Smooth muscle cell (in vitro differentiated cells): ENCODE measurements at regions not wholly inside any gene's neighbourhood (a gene's known extent, or its start where the extent isn't known, plus 50 kb on each side); places are given as distances from the start of the nearest gene placed in this dataset.
A peak's percentile ranks its signal among the peaks of the same experiment; 100 is the strongest.

Source experiments
- DNase-seq: peaks from one replicate; lab custom pipeline; 2025; ENCODE audit not compliant: unreplicated experiment; lab: John Stamatoyannopoulos, UW
- H2AFZ ChIP-seq: fragments of 200-600 bp; sonication (generic); 2 replicates; pipeline ENCODE4 v1.6.0; 2016; ENCODE audit warnings: antibody characterized with exemption, low read depth, mild to moderate bottlenecking
- H3F3A ChIP-seq: fragments of 200-600 bp; sonication (generic); 2 replicates; pipeline ENCODE4 v1.6.0; 2017; ENCODE audit warnings: antibody characterized with exemption, low read depth
- H3K27ac ChIP-seq: fragments of 200-600 bp; sonication (generic); 2 replicates; pipeline ENCODE4 v1.5.1; 2016; ENCODE audit warnings: low read depth, mild to moderate bottlenecking
- H3K27me3 ChIP-seq: fragments of 200-600 bp; sonication (generic); 2 replicates; pipeline ENCODE4 v1.6.1; 2016; ENCODE audit warnings: low read depth, mild to moderate bottlenecking
- H3K36me3 ChIP-seq: fragments of 200-600 bp; sonication (generic); 2 replicates; pipeline ENCODE4 v1.5.1; 2016; ENCODE audit warnings: low read depth
- H3K4me1 ChIP-seq: fragments of 200-600 bp; sonication (generic); 2 replicates; pipeline ENCODE4 v1.5.1; 2016; ENCODE audit warnings: low read depth
- H3K4me2 ChIP-seq: fragments of 200-600 bp; sonication (generic); 2 replicates; pipeline ENCODE4 v1.6.0; 2016; ENCODE audit warnings: mild to moderate bottlenecking
- H3K4me3 ChIP-seq: fragments of 200-600 bp; sonication (generic); 2 replicates; pipeline ENCODE4 v1.5.1; 2016; ENCODE audit warnings: mild to moderate bottlenecking
- H3K79me2 ChIP-seq: fragments of 200-600 bp; sonication (generic); 2 replicates; pipeline ENCODE4 v1.6.0; 2016; ENCODE audit warnings: low read depth, mild to moderate bottlenecking
- H3K9ac ChIP-seq: fragments of 200-600 bp; sonication (generic); 2 replicates; pipeline ENCODE4 v1.6.0; 2016; ENCODE audit warnings: low read depth
- H3K9me3 ChIP-seq: fragments of 200-600 bp; sonication (generic); replicated peaks from 2 replicates; pipeline ENCODE4 v1.5.1; 2016; ENCODE audit warnings: low read depth
- H4K20me1 ChIP-seq: fragments of 200-600 bp; sonication (generic); 2 replicates; pipeline ENCODE4 v1.6.0; 2016; ENCODE audit warnings: low read depth
- CTCF ChIP-seq: fragments of 200-600 bp; sonication (generic); IDR thresholded peaks from 2 replicates; pipeline ENCODE4 v1.5.1; 2017; ENCODE audit warnings: borderline replicate concordance, mild to moderate bottlenecking, antibody characterized with exemption; ENCODE audit not compliant: insufficient read depth, poor library complexity, severe bottlenecking
- WGBS: methylation state at CpG from one replicate; pipeline ENCODE4 v1.1.7; 2016; ENCODE audit warnings: low lambda C conversion rate; 5-methylcytosine and 5-hydroxymethylcytosine counted together

GRCh38 chr20:11395581-11395980 lies 522.1 kb upstream of the BTBD3 start:
- H3F3A ChIP-seq, result no peaks in the 10 kb centered on the region
- H3K9ac ChIP-seq, result no peak overlapping the region
- H3K36me3 ChIP-seq, result no peaks in the 10 kb centered on the region
- no peak for DNase-seq
- H3K9me3 ChIP-seq, result no peaks in the 10 kb centered on the region
- no peak overlapping the region for H3K4me2 ChIP-seq
- H3K4me1 ChIP-seq, result no peaks in the 10 kb centered on the region
- H3K79me2 ChIP-seq, result no peaks in the 10 kb centered on the region
- H3K27ac ChIP-seq, result peak overlapping the region; percentile 62
- H4K20me1 ChIP-seq, result no peaks in the 10 kb centered on the region
- 67% methylated on average over 2 of the region's 2 CpGs for WGBS
- no peaks in the 10 kb centered on the region for H3K27me3 ChIP-seq
- TF ChIP-seq CTCF, result no peak
- no peak overlapping the region for H2AFZ ChIP-seq
- H3K4me3 ChIP-seq, result no peak overlapping the region

- no peaks in the 10 kb centered on the region for H3F3A ChIP-seq
- H3K4me3 ChIP-seq, result no peak overlapping the region
- no peak overlapping the region for H2AFZ ChIP-seq
- no peaks in the 10 kb centered on the region for H3K4me1 ChIP-seq
- H3K27me3 ChIP-seq, result no peaks in the 10 kb centered on the region
- no peak overlapping the region for H3K27ac ChIP-seq
- no peak for TF ChIP-seq CTCF
- H3K36me3 ChIP-seq, result no peaks in the 10 kb centered on the region
- 95% methylated on average over 3 of the region's 3 CpGs for WGBS
- DNase-seq, result no peak
- H3K9ac ChIP-seq, result no peak overlapping the region
- no peaks in the 10 kb centered on the region for H4K20me1 ChIP-seq
- H3K4me2 ChIP-seq, result no peak overlapping the region
- H3K9me3 ChIP-seq, result no peaks in the 10 kb centered on the region
- H3K79me2 ChIP-seq, result no peaks in the 10 kb centered on the region
Measured at GRCh38 chr20:11401988-11402387, 515.7 kb upstream of the BTBD3 start.

GRCh38 chr20:11403711-11404110 lies 514.0 kb upstream of the BTBD3 start:
- 35% methylated on average over 2 of the region's 2 CpGs for WGBS
- DNase-seq, result no peak
- no peaks in the 10 kb centered on the region for H3F3A ChIP-seq
- no peaks in the 10 kb centered on the region for H4K20me1 ChIP-seq
- H3K4me2 ChIP-seq, result no peak overlapping the region
- no peaks in the 10 kb centered on the region for H3K27me3 ChIP-seq
- no peak overlapping the region for H3K4me3 ChIP-seq
- TF ChIP-seq CTCF, result no peak
- no peak overlapping the region for H3K27ac ChIP-seq
- peak overlapping the region; percentile 16 for H2AFZ ChIP-seq
- H3K36me3 ChIP-seq, result no peaks in the 10 kb centered on the region
- no peak overlapping the region for H3K9ac ChIP-seq
- peaks cover 3% of the 10 kb centered on the region for H3K4me1 ChIP-seq
- H3K79me2 ChIP-seq, result no peaks in the 10 kb centered on the region
- H3K9me3 ChIP-seq, result no peaks in the 10 kb centered on the region

GRCh38 chr20:11406877-11407276 lies 510.8 kb upstream of the BTBD3 start:
- Histone ChIP-seq H3K79me2 (no peaks in the 10 kb centered on the region), H3K4me3 (no peak overlapping the region), H3K9me3 (no peaks in the 10 kb centered on the region), H3K4me1 (peaks cover 3% of the 10 kb centered on the region), H4K20me1 (no peaks in the 10 kb centered on the region), H2AFZ (no peak overlapping the region), H3F3A (no peaks in the 10 kb centered on the region), H3K27me3 (no peaks in the 10 kb centered on the region), H3K27ac (no peak overlapping the region), H3K4me2 (no peak overlapping the region), H3K9ac (no peak overlapping the region), H3K36me3 (no peaks in the 10 kb centered on the region)
- DNase-seq, result no peak
- TF ChIP-seq CTCF, result no peak
- 89% methylated on average over 6 of the region's 6 CpGs for WGBS
